Karpas-422 (cell line): ENCODE measurements at regions not wholly inside any gene's neighbourhood (a gene's known extent, or its start where the extent isn't known, plus 50 kb on each side); places are given as distances from the start of the nearest gene placed in this dataset.

Source experiments
- DNase-seq: peaks from one replicate; pipeline ENCODE4 v3.0.0-alpha.2; 2015
- H2AFZ ChIP-seq: fragments of 200-600 bp; sonication (generic); 2 replicates; pipeline ENCODE4 v1.6.1; 2014; ENCODE audit warnings: antibody characterized with exemption, low read length, mixed read lengths
- H3K27ac ChIP-seq: fragments of 200-600 bp; sonication (generic); 2 replicates; pipeline ENCODE4 v1.5.1; 2014; ENCODE audit warnings: mild to moderate bottlenecking, low read length, moderate library complexity
- H3K27me3 ChIP-seq: fragments of 200-600 bp; sonication (generic); 2 replicates; pipeline ENCODE4 v1.6.1; 2014; ENCODE audit warnings: low read length, mixed read lengths
- H3K36me3 ChIP-seq: fragments of 200-600 bp; sonication (generic); 2 replicates; pipeline ENCODE4 v1.6.1; 2014; ENCODE audit warnings: low read length, mixed read lengths; ENCODE audit not compliant: insufficient read depth
- H3K4me1 ChIP-seq: fragments of 200-600 bp; sonication (generic); 2 replicates; pipeline ENCODE4 v1.6.1; 2014; ENCODE audit warnings: mild to moderate bottlenecking, low read length, mixed read lengths
- H3K4me2 ChIP-seq: fragments of 200-600 bp; sonication (generic); 2 replicates; pipeline ENCODE4 v1.6.1; 2014; ENCODE audit warnings: low read length, low read depth, mild to moderate bottlenecking; ENCODE audit not compliant: poor library complexity, severe bottlenecking
- H3K4me3 ChIP-seq: fragments of 200-600 bp; sonication (generic); 2 replicates; pipeline ENCODE4 v1.5.1; 2014; ENCODE audit warnings: mild to moderate bottlenecking, antibody characterized with exemption, low read length, mixed read lengths
- H3K79me2 ChIP-seq: fragments of 200-600 bp; sonication (generic); 2 replicates; pipeline ENCODE4 v1.6.1; 2014; ENCODE audit warnings: mild to moderate bottlenecking, low read length, mixed read lengths
- H3K9ac ChIP-seq: fragments of 200-600 bp; sonication (generic); 2 replicates; pipeline ENCODE4 v1.6.0; 2014; ENCODE audit warnings: low read length
- H3K9me2 ChIP-seq: fragments of 200-600 bp; sonication (generic), shearing (Covaris generic); replicated peaks from 2 replicates; pipeline ENCODE4 v1.6.0; 2014; ENCODE audit warnings: mild to moderate bottlenecking, low read length, moderate library complexity; ENCODE audit not compliant: insufficient read depth
- H3K9me3 ChIP-seq: fragments of 300-700, 200-600 bp; sonication (generic); 2 replicates; pipeline ENCODE4 v1.6.1; 2014; ENCODE audit warnings: low read length, mixed read lengths
- H4K20me1 ChIP-seq: fragments of 200-600 bp; sonication (generic); 2 replicates; pipeline ENCODE4 v1.6.1; 2014; ENCODE audit warnings: mild to moderate bottlenecking, antibody characterized with exemption, low read length, low read depth; ENCODE audit not compliant: insufficient read depth

DNA sequence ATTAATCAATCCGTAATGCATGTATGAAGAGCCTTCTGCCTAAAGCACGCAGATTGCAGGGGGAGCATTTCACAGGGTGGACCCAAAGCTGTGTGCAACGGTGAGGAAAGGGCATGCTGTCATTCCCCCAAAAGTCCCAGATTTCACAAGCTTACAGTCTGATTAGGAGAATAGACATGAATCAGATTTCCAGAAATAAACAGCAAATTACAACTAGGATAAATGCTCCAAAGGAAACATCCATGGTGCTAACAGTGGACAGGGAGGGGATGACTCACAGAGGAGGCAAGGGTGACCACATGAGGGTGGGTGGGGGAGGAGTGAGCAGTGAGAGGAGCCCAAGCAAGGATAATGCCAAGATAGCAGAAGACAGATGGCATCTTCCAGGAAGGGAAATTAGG lies 258.4 kb upstream of the TAS2R1 start:
- no peaks in the 10 kb centered on the region for H3K36me3 ChIP-seq
- no peaks in the 10 kb centered on the region for H3K27me3 ChIP-seq
- H3K4me2 ChIP-seq = no peak overlapping the region
- no peaks in the 10 kb centered on the region for H4K20me1 ChIP-seq
- H3K9me2 ChIP-seq = no peaks in the 10 kb centered on the region
- no peak overlapping the region for H3K4me3 ChIP-seq
- H3K79me2 ChIP-seq = no peaks in the 10 kb centered on the region
- no peak for DNase-seq
- H3K27ac ChIP-seq = no peak overlapping the region
- H3K4me1 ChIP-seq = no peaks in the 10 kb centered on the region
- no peak overlapping the region for H2AFZ ChIP-seq
- no peaks in the 10 kb centered on the region for H3K9me3 ChIP-seq
- no peak overlapping the region for H3K9ac ChIP-seq

DNA sequence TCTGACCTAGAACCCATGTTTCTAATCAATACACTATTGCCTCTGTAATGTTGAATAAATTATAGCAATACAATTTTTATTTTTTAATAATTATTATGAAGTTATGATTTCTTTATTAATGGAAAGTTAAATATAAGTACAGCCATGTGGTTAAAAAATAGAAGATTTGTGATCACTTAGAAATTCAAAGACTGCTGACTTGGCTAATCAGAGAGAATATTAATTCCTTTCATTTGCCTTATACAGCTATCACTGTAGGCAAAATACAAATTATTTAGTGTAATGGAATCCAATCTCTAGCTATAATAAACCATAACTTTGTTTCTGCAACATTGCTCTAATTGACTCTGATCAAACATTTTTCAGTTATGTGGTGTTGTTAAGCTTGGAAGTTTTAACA lies 255.0 kb upstream of the TAS2R1 start:
- Histone ChIP-seq H4K20me1 (no peaks in the 10 kb centered on the region), H3K4me2 (no peak overlapping the region), H3K27me3 (no peaks in the 10 kb centered on the region), H3K27ac (no peak overlapping the region), H3K4me1 (no peaks in the 10 kb centered on the region), H3K36me3 (no peaks in the 10 kb centered on the region), H3K9me2 (no peaks in the 10 kb centered on the region), H3K9ac (no peak overlapping the region), H3K9me3 (no peaks in the 10 kb centered on the region), H3K79me2 (no peaks in the 10 kb centered on the region), H3K4me3 (no peak overlapping the region), H2AFZ (no peak overlapping the region)
- DNase-seq = no peak

DNA sequence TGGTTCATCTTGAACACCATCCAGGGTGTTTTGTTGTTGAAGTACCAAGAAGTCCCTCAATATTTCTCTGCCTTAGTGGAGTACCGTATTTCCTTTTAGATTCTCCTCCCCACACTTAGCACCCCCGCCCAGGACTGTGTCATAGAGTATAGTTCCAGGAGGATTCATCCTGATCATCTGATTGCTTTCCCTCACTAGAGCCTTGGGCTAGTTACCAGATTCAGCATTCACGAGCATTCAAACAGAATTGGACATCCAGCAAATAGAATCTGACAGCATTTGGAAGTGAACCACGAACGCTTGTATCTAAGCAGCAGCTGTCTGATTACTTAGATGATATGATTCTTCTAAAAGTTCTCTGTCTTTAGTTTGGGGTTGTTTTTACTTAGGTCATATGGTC lies 248.1 kb upstream of the TAS2R1 start:
- H3K79me2 ChIP-seq = no peaks in the 10 kb centered on the region
- H3K27ac ChIP-seq = no peak overlapping the region
- H3K4me1 ChIP-seq = no peaks in the 10 kb centered on the region
- H3K27me3 ChIP-seq = no peaks in the 10 kb centered on the region
- H3K4me3 ChIP-seq = no peak overlapping the region
- DNase-seq = no peak
- H2AFZ ChIP-seq = no peak overlapping the region
- H3K4me2 ChIP-seq = no peak overlapping the region
- no peaks in the 10 kb centered on the region for H3K9me2 ChIP-seq
- no peaks in the 10 kb centered on the region for H3K9me3 ChIP-seq
- H4K20me1 ChIP-seq = no peaks in the 10 kb centered on the region
- H3K9ac ChIP-seq = no peak overlapping the region
- no peaks in the 10 kb centered on the region for H3K36me3 ChIP-seq

DNA sequence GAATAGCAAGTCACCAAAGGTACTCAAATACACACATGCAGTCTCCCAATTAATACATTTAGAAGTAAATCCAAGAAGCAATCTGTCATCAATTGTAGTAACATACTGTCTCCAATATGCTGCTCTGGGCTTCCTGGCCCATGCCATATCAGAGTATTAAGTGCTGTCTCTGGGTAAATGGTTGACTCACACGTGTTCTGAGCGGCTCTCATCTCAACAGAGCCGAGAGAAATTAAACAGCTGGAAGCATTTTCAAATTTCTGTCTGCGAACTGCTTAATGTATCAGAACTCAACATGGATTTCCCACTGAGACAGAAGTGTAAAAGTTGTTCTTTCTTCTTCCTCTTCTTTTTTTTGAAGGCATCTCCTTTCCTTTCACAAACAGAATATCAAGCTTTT lies 247.3 kb upstream of the TAS2R1 start:
- no peaks in the 10 kb centered on the region for H3K9me2 ChIP-seq
- H3K4me1 ChIP-seq = no peaks in the 10 kb centered on the region
- no peak overlapping the region for H3K27ac ChIP-seq
- no peak overlapping the region for H3K4me3 ChIP-seq
- H3K36me3 ChIP-seq = no peaks in the 10 kb centered on the region
- H4K20me1 ChIP-seq = no peaks in the 10 kb centered on the region
- no peaks in the 10 kb centered on the region for H3K27me3 ChIP-seq
- H3K79me2 ChIP-seq = no peaks in the 10 kb centered on the region
- no peak overlapping the region for H3K4me2 ChIP-seq
- H2AFZ ChIP-seq = no peak overlapping the region
- H3K9ac ChIP-seq = no peak overlapping the region
- no peak for DNase-seq
- H3K9me3 ChIP-seq = no peaks in the 10 kb centered on the region

DNA sequence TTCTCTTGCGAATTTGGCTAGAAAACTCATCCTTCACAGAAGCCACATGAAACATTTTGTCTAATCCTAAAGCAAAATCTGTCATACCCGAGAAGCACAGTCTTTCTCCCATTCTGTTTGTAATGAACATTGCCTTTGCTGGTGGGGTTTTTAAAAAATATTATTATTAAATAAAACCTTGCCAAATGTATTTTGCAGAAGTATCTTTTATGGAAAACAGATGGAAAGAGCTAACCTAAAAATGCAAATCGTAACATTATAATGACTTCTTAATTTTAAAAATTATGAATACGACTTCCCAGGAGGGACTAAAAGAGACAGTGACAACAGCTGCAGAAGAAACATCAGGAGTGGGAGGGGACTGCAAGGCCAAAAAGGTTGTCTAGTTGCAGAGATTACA lies 246.3 kb upstream of the TAS2R1 start:
- Histone ChIP-seq H4K20me1 (no peaks in the 10 kb centered on the region), H3K27me3 (no peaks in the 10 kb centered on the region), H3K27ac (no peak overlapping the region), H3K9ac (no peak overlapping the region), H3K4me2 (no peak overlapping the region), H3K9me2 (no peaks in the 10 kb centered on the region), H3K9me3 (no peaks in the 10 kb centered on the region), H3K4me3 (no peak overlapping the region), H3K4me1 (no peaks in the 10 kb centered on the region), H3K36me3 (no peaks in the 10 kb centered on the region), H3K79me2 (no peaks in the 10 kb centered on the region), H2AFZ (no peak overlapping the region)
- no peak for DNase-seq

DNA sequence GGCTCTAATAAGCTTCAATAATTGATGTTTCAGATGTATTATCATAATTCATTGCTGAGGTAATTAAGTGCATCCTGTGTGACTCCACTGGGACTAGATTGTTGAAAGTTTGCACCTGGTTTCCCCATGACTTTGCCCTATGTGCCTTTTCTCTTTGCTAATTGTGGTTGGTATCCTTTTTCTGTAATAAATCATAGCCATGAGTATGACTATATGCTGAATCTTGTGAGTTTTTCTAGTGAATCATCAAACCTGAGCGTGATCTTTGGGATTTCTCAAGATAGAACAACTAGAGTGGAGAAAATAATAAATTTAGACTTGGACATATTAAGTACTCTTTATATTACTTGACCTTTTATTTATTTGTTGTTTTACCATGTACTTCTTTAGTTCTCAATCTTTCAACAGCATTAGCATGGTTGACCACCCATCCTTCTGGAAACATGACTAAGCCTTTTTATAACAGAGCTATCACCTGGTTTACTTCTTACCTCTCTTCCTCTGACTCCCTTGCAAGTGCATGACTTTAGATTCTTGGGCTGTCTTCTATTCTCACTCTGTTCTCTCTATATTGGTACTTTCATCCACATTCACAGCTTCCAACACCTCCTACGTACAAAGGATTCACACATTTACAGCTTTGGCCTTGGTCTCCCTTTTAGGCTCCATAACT lies 239.6 kb upstream of the TAS2R1 start:
- peaks cover 9% of the 10 kb centered on the region; the same call in 1 of the 2 replicates for H3K9me3 ChIP-seq
- no peaks in the 10 kb centered on the region for H3K9me2 ChIP-seq

DNA sequence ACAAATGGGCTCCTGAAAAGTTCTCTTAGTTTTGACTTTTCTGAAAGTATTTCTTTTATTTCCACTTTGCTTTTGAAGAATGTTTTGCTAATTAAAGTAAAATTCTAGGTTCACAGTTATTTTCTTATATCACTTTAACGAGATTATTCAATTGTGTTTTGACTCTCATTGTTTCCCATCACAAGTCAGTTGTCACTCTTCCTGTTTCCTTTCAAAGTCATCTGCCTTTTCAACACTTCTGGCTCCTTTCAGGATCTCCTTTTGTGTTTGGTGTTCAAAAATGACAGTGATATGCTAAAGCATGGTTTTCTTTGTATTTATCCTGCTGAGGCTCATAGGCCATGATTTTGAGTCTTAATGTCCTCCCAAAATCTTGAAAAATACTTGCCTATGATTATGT lies 235.4 kb upstream of the TAS2R1 start:
- H4K20me1 ChIP-seq = no peaks in the 10 kb centered on the region
- H3K4me2 ChIP-seq = no peak overlapping the region
- H3K9ac ChIP-seq = no peak overlapping the region
- H3K27me3 ChIP-seq = no peaks in the 10 kb centered on the region
- peaks cover 9% of the 10 kb centered on the region; the same call in 1 of the 2 replicates for H3K9me3 ChIP-seq
- DNase-seq = no peak
- no peak overlapping the region for H3K27ac ChIP-seq
- H3K4me3 ChIP-seq = no peak overlapping the region
- no peaks in the 10 kb centered on the region for H3K4me1 ChIP-seq
- no peaks in the 10 kb centered on the region for H3K9me2 ChIP-seq
- H2AFZ ChIP-seq = no peak overlapping the region
- no peaks in the 10 kb centered on the region for H3K36me3 ChIP-seq
- no peaks in the 10 kb centered on the region for H3K79me2 ChIP-seq

More for the DNA sequence above, 239.6 kb upstream of the TAS2R1 start:
- H3K27ac ChIP-seq = no peak overlapping the region
- no peak overlapping the region for H3K4me2 ChIP-seq
- H3K79me2 ChIP-seq = no peaks in the 10 kb centered on the region
- no peaks in the 10 kb centered on the region for H3K4me1 ChIP-seq
- H3K9ac ChIP-seq = no peak overlapping the region
- H3K4me3 ChIP-seq = no peak overlapping the region
- no peaks in the 10 kb centered on the region for H4K20me1 ChIP-seq
- no peak overlapping the region for H2AFZ ChIP-seq
- DNase-seq = no peak
- no peaks in the 10 kb centered on the region for H3K27me3 ChIP-seq
- no peaks in the 10 kb centered on the region for H3K36me3 ChIP-seq

DNA sequence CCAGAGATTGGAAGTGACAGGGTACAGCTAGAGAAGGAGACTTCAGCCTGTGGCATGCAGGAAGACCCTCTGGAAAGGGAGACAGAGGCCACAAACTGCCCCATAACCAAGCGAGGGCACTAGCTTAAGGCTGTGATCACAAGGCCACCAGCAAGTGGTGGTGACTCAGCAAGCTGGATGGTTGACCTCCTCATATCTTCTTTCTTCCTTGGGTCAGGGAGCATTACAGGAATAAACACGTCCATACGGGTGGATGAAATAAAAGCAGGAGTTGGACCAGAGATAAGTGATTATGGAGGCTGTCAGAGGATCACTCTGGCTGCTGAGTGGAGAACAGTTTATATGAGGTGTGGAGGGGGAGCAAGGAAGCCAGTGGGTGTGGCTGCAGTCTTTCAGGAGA lies 234.6 kb upstream of the TAS2R1 start:
- Histone ChIP-seq H3K79me2 (no peaks in the 10 kb centered on the region), H3K27me3 (no peaks in the 10 kb centered on the region), H3K9me3 (peaks cover 9% of the 10 kb centered on the region; the same call in 1 of the 2 replicates), H3K4me3 (no peak overlapping the region), H2AFZ (no peak overlapping the region), H3K4me1 (no peaks in the 10 kb centered on the region), H3K9ac (no peak overlapping the region), H3K9me2 (no peaks in the 10 kb centered on the region), H4K20me1 (no peaks in the 10 kb centered on the region), H3K27ac (no peak overlapping the region), H3K4me2 (no peak overlapping the region), H3K36me3 (no peaks in the 10 kb centered on the region)
- DNase-seq = no peak
